ENCODE measurements at regions not wholly inside any gene's neighbourhood (a gene's known extent, or its start where the extent isn't known, plus 50 kb on each side); places are given as distances from the start of the nearest gene placed in this dataset.

DNA sequence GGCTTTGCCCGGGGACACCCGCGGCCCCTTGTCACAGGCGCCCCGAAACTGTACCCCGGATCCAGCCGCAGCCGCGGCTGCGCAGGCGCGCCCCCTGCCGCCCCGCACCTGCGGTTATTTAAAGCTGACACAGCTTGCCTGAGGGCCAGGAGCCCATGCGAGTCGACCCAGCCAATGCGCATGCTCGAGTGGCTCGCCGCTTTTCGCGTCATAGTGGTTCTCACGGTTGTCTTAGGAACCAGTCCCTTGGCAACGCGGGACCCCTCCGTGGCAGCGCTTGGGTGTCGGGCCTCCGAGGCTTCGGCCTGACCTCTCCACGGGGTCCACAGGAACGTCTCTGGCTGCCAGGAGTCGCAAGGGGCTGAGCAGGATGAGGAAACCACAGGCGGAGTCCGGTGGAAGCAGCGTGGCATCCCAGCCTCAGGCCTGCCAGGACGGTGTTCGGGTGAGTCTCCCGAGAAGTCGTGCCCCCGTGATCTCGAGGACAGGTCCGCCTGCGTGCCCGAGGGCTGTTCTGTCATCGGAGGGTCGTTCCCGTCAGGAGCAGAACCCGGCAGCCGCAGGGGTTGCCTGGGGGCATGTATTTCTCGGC, 716.9 kb downstream of the KCNJ18 start:
- in situ Hi-C loops (cut with MboI; ENCODE audit: low sequenced_read_pairs): no loop called here

DNA sequence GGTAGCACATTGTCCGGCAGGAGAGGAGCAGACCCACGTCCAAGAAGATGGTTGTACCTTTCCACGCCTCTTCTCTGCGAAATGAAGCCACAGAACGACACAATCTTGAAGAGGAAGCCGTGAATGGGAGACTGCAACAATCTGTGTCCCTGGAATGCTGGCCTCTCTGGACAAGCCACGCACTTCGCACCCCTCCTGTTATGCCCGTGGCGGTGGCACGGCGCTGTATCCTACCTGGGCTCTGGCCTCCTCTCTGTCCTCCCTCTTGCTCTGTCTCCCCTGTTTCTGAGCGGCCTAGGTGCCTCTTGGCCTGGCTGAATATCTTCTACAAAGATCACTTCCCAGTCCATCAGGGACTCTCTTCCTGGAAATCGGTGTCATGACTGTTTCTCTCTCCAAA, 717.8 kb downstream of the KCNJ18 start:
- in situ Hi-C loops (cut with MboI; ENCODE audit: low sequenced_read_pairs): no loop called here

DNA sequence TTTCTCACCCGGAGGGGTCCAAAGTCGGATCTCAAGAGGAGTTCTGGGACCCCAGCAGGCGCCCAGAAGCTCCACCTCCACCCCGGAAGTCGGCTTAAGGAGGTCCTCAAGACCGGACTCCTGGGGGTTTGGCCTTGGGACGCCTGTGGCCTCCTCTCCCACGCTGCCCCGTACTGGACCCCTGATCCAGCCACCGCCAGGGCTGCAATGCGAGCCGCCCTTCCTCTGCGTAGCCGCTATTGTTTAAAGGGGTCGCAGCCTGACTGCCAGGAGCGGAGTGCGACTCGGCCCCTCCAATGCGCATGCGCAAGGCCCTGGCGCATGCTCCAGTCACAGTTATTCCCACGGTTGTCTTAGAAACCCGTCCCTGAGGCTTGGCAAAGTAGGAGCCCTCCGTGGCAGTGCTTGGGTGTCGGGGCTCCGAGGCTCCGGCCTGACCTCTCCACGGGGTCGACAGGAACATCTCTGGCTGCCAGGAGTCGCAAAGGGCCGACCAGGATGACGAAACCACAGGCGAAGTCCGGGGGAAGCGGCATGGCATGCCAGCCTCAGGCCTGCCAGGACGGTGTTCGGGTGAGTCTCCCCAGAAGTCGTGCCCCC, 719.0 kb downstream of the KCNJ18 start:
- in situ Hi-C loops (cut with MboI; ENCODE audit: low sequenced_read_pairs): no loop called here

DNA sequence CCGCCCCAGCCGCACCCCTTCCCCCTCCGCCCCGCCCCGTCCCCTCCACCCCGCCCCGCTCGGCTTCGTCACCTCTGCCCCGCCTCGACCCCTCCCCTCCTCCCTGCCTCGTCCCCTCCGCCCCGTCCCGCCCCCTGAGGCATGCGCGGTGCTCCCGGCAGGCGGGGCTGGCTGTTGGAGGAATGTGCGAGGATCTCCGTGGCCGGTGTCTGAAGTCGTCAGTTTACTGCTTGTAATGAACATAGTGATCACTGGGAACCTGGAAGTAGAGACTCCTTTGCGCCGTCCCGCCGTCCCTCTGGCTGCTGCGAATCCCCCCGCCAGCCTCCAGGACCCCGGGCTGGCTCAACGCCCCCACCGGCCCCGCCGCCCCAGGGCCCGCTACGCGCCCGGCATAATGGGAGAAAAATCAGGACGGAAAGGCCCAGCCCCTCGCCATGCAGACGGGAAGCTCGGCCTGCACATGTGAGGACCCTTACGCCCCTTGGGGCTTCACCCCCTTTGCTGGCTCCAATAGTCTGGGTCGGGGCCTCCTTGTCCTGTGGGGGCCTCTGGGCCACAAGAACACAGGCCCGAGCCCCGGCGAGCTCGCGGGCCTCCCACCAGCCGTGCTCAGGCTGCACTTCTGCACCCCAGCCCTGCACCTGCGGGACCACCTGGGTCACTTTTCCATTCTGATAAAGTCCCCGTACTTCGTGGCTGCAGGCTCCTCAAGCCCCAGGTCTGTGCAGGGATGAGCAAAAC, 743.1 kb downstream of the KCNJ18 start:
- in situ Hi-C loops (cut with MboI; ENCODE audit: low sequenced_read_pairs): no loop called here

DNA sequence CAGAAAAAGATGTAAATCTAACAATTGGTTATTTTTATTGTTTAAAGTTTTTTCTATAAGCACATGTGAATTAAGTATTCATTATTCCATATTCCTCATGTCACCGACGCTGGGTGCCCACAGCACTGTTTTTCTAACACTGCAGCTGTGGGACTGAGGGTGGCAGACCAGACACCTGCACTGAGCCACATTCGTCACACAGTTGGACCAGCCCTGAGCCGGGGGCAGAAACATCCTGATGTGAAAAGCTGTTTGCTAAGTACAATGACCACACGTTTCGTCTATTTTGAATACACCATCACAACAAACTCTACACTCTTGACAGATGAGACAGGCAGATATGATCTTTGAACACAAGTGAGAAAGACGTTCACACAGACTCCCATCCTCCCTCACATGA, 749.5 kb downstream of the KCNJ18 start:
- in situ Hi-C loops (cut with MboI; ENCODE audit: low sequenced_read_pairs): no loop called here

DNA sequence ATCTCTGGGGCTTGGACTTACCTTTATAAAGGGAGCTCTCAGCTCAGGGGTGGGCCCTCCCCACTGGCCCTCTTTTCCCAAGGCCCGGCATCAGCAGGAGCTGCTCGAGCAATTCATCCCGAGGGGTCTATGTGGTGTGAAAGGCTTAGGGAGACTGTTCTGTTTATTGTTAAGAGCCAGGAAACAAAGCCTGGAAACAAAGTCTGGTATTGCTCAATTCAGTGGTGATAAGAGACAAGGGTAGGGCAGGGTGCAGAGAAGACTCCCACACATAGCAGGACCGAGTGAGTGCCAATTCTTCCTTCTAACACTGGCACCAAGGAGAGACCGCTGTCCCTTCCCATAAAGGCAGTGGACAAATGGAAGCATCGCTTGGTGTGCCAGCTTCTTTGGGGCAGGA, 750.7 kb downstream of the KCNJ18 start:
- in situ Hi-C loops (cut with MboI; ENCODE audit: low sequenced_read_pairs): no loop called here

DNA sequence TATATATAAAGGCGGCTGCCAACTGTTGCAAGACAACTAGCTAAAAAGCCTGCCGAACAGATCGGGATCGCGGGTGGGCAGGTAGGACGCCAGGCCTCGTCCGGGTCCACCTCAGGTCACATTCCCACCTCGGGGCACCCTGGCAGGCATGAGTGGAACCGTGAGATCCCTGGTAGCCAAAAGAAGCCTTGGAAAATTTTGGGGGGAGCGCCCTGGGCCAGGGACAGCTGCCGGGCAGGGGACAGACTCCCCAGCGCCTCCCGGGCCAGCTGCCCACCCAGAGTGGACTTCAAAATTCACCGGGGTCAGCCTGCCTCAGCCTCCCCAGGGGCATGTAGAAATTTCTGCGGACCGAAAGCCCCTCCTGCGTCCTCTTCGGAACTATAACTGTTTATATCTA, 760.9 kb downstream of the KCNJ18 start:
- in situ Hi-C loops (cut with MboI; ENCODE audit: low sequenced_read_pairs): no loop called here

DNA sequence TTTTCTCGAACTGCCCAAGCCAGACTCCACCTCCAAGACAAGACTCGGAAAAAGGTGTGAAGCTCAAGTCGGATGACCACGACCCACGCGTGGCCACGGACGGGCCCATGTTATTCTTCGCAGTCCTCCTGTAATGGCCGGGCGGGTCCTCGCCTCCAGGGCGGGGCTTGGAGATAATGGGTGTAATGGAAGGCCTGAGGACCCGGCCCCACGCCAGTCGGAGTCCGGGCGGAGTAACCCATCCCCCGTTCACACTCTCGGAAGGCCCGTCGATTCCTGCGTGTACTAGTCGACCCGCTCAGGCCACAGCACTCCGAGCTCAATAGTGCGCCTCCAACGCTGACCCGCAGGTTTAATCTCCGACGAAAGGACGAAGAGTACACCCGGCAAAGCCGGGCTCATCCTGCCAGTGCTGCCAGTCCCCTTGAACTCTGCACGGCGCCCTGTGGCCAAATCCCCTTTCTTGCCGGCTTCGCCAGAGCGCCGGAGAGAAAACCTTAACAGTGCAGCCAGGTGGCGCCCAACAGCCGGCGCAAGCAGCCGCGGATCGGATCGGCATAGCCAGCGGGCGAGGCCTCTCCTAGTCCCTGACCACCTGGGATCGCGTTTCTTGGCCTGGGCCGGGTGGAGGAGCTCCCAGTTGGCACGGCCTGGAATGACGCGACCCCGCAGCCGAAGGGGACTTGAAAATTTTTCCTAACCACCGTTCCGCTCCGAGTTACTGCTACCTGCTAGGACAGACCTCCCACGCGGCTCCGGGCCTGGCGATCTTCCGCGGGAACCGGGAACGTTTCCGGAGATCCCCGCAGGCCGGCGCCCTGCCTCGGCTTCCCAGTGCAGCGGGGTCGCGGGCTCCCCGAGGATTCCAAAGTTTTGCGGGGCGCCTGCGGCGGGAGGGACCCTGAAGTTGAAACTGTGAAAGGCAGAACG, 762.0 kb downstream of the KCNJ18 start:
- in situ Hi-C loops (cut with MboI; ENCODE audit: low sequenced_read_pairs): no loop called here

DNA sequence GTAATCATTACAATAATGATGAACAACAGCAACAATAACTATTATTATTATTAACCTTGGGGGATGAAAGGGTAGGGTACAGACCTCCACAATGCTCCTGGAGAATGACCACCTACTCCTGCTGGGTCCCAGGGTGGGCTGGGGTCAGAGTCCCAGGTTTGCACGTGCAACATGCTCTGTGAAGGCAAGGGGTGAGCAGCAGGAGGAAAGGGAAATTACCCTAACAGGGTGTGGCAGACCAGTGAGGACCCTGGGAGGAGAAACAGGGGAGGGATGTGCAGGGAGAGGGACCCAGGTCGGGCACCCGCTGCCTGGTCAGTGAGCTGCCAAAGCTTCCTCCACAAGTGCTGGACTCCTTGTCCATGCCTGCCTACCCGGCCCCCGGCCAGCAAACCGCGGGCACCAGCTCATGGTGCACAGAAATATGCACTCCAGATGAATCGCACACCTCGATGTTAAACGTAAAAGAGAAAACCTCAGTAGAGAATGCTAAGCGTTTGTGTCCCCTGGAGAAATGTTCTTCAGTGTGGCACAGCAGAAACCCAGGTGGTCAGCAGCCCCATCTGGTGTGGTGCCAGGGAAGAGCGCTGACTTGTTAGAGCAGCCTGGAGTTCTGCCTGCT, 767.1 kb downstream of the KCNJ18 start:
- in situ Hi-C loops (cut with MboI; ENCODE audit: low sequenced_read_pairs): no loop called here

DNA sequence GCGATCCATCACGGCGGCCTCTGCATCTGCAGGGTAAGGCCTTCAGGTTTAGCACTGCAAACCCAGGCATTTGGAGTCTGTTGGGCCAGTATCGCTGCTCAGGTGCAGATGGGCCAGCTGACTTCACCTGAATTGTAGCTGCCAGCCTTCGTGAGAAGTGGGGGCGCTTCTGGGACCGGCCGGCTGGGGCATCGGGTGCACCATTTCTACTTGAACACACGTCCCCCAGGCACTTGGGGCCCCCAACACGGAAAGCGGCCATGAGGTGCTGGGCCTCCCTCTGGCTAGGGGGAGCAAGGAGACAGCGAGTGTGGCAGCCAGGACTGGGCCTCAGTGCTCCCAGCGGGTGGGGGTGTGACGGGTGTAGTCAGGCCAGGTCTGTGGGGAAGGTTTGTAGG, 767.6 kb downstream of the KCNJ18 start:
- in situ Hi-C loops (cut with MboI; ENCODE audit: low sequenced_read_pairs): no loop called here

DNA sequence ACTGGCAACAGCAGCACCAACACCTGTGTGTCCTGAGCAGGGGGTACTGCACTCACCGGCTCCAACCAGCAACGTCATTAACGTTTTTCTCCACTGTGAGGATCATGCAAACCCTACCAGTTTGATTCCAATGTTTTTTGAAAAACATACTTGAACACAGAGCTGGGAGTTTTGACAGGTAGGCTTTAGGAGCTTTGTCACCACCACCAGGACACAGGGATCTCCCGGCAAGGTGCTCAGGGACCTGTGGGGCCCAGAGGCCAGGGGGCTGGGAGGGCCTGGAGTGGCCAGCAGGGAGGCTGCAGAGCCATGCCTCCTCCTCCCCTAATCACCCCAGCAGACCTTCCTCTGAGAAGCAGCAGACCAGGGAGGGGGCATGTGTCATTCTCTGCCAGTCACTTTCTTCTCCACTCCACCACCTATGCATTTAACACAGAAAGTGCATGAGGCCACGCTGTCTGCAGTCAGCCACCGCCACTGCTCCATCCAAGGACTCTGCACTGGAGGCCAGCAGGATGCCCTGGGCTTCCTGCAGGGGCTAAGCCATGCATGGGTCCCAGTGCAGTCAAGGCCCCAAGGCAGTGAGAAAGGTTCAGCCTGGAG, 768.2 kb downstream of the KCNJ18 start:
- in situ Hi-C loops (cut with MboI; ENCODE audit: low sequenced_read_pairs): no loop called here

DNA sequence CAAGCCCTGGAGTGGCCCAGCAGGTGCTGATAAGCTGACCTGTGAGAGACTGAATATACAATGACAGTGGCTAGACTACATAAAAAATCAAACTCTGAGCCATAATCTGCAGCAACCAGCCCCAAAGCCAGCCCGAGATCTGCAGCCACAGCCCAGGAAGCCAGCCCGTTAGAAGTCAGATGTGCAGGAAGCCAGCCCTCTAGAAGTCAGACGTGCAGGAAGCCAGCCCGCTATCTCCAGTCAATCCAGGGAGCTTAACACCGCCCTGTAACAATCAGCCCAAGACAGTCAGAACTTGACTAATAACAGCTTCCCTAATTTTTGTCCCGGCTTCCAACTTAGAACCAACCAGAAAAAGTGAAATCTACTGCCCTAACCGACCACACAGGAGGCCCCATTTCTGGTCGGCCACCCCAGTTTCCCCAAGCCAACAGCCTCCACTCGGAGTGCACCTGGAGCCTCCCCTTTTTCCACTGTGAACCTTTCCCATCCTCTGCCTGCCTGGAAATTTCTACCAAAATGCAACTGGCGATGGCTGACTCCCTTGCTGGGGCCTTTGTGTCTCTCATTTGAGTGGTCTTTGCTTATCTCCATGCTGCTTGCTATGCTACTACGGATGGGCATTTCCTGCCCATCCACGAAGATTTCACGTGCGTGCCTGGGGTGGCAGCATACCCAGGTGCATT, 769.3 kb downstream of the KCNJ18 start:
- in situ Hi-C loops (cut with MboI; ENCODE audit: low sequenced_read_pairs): no loop called here

DNA sequence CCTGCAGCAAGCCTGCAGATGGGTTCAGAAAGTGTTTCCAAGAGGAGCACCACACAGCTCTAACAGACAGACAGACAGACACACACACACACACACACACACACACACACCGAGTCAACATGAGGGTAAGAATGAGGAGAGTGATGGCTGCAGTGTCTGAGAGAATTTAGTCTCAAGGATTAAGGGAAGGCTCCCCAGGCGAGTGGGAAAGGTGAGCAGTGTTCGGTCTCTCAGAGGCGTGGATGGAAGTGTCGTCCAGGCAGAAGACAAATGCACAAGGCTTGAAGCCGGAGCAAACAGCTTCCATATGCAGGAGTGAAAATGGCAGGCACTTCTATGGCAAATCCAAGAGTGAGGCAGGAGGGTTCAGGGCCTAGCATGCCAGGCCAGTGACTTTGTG, 770.1 kb downstream of the KCNJ18 start:
- in situ Hi-C loops (cut with MboI; ENCODE audit: low sequenced_read_pairs): no loop called here

DNA sequence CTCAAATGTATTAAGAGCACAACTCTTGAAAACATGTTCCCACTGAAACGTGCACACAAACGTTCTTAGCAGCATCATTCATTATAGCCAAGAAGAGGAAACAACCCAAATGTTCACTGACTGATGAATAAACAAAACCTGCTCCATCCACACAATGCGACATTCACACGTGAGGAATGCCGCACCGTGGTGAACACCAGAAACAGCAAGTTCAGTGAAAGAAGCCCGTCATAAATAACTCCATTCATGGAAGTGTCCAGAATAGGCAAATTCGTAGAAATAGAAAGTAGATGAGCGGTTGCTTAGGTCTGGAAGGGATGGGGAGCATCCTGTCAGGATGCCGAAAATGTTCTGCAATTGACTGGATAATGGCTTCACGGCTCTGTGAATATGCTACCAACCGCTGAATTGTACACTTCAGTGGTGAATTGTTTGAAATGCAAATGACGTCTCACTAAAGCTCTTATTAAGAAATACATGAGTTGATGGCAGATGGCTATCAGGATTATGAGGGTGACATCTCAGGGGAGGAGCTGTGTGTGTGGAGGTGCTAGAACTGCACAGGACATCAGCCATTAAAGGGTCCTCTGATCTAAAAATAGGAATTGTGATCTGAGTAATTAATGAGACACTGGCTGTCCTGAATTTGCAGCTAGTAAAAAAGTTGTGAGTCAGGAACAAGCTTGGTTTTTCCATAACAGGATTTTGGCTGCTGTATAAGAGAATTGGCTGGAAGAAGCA, 771.0 kb downstream of the KCNJ18 start:
- in situ Hi-C loops (cut with MboI; ENCODE audit: low sequenced_read_pairs): no loop called here

DNA sequence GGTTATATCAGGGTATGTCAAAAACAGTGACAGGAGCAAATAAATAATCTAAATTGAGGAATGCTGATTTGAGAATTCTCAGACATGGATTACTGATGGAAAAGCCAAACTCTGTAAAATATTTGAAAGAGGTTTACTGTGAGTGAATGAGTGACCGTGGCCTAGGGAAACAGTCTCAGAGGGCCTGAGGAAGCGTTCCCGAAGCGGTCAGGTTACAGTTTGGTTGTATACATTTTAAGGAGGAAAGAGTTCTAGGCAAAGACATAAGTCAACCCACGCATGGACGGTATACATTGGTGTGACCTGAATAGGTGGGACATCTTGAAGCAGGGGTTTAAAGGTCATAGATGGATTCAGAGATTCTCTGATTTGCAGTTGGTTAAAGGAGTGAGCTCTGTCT, 771.7 kb downstream of the KCNJ18 start:
- in situ Hi-C loops (cut with MboI; ENCODE audit: low sequenced_read_pairs): no loop called here

DNA sequence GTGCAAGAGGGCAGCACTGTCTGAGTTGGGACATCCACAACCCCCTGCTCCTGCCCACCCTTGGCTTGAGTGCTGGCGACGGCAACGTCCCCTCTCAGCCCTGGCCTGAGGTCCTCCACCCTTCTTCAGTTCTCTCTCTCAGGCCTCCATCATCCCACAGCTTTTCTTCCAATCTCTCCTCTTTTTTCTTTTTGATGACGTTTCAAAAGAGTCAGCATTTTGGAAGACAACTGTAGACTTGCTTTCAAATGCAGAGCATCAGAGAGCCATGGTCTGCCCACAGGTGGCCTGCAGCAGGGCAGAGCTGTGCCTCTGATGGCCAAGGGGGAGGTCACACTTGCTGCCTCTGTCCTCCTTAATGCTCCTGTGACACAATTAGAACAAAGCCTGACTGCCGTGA, 775.4 kb downstream of the KCNJ18 start:
- in situ Hi-C loops (cut with MboI; ENCODE audit: low sequenced_read_pairs): no loop called here

DNA sequence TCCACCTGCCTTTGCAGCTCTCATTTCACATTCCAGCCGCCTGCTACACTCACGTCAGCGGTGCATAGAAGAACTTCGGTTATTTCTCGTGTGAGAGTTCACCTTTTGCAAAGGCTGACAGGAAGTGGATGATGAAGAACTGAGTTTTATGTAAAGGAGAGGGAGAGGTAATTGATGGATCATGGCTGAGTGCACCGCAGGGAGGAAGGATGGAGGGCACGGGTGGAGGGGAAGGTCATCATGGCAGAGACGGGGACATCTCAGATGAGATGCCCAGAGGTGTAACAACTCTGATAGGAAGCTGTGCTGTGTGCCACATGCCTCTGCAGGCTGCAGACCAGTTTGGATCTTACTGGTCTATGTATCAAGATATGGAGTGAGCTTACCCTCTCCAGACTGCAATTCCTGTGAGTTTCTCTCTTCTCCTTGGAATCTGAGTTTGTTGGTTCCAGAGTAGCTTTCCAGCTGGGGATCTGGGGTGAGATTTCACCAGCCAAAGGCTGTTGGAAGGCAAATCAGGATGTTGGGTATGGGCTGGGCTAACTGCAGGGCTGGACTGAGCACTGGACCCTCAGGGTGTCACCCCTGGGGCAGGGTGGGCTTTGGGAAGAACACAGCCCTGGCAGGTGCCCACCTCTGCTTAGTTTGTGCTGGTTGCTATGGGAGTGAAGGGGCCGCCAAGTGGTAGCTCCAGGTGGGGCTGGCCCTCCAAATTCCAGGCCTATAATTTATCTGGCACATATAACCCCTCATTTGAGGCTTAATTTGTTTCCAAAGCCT, 777.0 kb downstream of the KCNJ18 start:
- in situ Hi-C loops (cut with MboI; ENCODE audit: low sequenced_read_pairs): no loop called here

DNA sequence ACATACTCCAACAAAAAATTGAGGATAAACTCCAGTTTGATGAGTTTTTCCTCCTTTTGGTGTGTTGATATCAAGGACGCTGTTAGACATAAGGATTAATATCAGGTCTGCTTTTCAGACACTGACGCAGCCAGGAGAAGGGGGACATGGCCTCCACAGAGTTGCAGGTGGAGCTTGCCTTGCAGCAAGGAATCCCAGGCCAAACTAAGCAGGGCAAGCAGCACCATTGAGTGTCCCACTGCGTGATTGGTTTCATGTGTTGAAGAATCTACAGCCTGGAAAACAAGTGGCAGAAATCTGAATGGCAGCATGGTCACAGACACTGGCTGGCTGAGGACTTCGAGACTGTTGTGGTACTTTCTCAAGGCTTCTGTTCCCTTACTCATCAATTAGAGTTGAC, 777.6 kb downstream of the KCNJ18 start:
- in situ Hi-C loops (cut with MboI; ENCODE audit: low sequenced_read_pairs): no loop called here
